ENCODE measurements at regions not wholly inside any gene's neighbourhood (a gene's known extent, or its start where the extent isn't known, plus 50 kb on each side); places are given as distances from the start of the nearest gene placed in this dataset.

GRCh38 chr18:46407486-46408166 lies 249.4 kb downstream of the LOXHD1 start:
- no peak for DNase-seq

DNA sequence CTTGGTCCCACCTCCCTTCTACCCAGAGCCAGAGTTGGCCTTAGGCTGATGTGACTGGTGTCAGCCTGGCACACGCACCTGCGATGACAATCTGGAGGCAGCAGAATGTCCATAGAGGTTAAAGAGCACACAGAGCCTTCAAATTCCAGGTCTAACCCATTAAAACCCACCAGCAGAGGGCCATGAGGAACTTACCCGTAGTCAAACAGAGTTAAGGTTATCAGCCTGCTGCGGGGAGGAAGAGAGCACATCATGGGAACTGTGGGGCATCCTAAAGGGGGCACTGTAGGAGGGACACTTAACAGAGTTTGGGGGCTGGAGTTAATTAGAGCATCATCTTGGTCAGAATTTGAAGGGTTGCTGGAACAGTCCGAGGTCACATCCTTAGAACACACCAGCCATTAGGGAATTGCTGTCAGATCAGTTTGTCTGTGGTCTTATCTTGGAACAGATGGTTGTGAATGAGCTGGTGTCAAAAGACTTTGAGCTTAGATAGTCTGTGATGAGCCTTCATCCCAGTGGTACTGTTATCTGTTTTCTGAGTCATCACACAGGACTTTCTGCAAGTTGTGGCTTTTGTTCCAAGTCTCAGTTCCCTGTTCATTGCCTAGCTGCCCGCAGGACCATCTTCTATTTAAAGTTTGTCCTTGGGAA lies 248.6 kb downstream of the LOXHD1 start:
- no peak for DNase-seq

DNA sequence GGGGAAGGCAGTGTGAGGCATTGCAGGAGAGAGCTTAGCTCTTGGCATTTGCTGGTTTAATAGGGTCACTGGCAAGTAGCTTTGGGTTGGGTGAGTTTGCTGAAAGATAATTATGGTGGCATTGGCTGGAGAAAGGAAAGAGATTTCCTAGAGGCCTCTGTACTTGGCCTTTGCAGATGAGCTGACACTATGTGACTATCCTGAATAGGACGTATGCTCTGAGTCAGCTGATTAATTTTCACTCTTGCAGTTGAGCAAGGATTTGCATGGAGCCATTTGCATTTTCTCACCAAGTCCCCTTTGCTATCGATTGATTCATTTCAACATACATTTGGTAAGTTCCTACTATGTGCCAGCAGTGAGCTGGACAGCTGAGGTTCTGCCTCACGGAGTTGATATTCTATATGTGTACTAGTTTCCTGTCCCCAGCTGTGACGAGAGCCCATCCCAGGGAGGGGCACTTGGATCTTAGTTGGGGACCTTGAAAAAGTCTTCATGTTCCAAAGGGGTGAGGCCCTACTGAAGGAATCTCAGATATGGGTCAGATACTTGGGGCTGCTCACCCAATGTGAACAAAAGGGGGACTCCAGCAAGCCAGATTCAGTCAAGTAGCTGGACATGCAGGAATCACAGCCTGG lies 245.7 kb downstream of the LOXHD1 start:
- DNase-seq: no peak

DNA sequence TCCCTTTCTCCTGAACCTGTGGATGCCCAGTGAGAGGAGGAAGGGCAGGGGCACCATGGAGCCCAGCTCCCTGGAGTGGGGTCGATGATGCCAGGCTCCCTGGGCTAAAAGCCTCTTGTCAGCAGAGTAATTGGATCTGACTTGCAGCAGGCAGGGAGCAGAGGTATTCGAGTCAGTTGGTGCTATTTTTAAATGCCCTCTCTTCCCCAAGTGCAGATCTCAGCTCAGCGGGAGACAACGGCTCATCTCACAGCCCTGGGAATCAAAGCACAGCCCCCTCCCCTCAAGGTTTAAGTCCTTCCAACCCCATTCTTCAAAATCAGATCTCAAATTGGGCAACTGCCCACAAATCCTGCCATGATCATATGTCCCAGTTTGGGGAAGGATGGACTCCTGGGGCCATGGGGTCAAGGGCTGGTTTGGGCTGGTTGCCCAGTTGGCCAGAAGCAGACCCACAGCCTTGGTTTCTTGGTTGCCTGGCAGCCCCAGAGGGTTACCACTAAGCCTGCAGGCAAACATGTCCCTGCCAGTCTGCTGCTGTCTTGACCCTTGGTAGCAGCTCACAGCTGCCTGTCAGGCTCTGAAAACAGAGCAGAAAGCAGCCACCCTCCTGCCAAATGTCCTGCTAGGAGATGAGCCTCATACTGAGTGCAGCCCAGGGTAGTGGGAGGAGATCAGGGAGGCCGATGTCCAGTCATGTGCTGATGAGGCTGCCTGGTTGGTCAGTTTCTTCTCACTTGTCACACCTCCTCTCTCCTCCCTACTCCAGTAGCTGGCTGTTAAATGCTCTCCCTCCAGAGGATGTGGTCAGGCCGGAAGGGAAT lies 244.9 kb downstream of the LOXHD1 start:
- peak in 16 of 56 donors; percentile 10 to 56 (median 17) for DNase-seq

- DNase-seq: peak in 6 of 56 donors; percentile 6 to 34 (median 21)
These were observed 244.1 kb downstream of the LOXHD1 start for GRCh38 chr18:46412916-46413315.

GRCh38 chr18:46413684-46414083 lies 243.3 kb downstream of the LOXHD1 start:
- no peak for DNase-seq

DNA sequence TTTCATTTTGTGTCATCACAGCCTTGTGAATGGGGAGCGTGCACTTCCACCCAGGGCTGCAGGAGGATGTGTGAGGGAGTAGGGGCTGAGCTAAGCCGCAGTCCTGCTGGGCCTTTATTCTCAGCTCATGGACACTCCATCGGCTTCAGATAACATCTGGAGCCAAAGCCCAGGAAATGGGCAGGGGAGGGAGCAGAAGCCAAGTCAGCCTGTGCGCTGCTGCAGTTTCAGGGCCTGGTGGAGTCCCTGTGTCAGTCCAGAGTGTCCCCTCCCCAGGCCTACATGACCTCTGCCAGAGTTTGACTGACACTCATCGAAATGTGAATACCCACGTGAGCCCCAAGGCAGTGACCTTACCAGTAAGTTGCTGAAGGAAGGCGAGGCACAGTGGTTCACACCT lies 242.2 kb downstream of the LOXHD1 start:
- DNase-seq: no peak

GRCh38 chr18:46415532-46416252 lies 241.3 kb downstream of the LOXHD1 start:
- DNase-seq: no peak

GRCh38 chr18:46416706-46417638 lies 240.0 kb downstream of the LOXHD1 start:
- DNase-seq: no peak

- no peak for DNase-seq
These were observed 238.3 kb downstream of the LOXHD1 start for GRCh38 chr18:46418663-46419260.

- no peak for DNase-seq
These were observed 237.5 kb downstream of the LOXHD1 start for GRCh38 chr18:46419391-46420141.

DNA sequence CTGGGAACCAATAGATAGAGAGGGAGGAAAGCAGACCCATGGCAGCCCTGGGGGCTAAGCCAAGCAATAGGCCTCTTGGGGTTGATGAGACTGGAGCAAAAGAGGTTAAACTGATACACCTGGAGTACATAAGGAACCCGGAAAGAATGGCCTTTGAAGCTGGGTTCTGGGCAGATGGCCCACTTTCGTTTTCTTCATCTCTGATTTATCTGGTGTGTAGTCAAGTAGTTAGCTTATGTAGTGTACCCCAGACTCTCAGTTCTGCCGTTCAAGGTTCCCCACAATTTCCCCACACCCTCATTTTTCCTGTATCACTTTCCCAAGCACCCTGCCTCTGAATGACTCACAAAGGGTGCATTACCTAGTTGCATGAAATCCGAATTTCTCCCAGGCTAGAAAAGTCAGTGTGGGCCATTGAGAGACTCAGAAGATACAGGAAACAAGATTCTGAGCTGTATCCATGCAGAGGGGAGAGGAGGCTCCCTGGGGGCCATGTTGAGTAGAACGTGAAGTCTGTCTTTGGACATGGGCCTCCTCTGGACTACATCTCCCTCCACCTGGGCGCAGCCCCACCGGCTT lies 235.0 kb downstream of the LOXHD1 start:
- DNase-seq: no peak

GRCh38 chr18:46422552-46423055 lies 234.4 kb downstream of the LOXHD1 start:
- DNase-seq: no peak

DNA sequence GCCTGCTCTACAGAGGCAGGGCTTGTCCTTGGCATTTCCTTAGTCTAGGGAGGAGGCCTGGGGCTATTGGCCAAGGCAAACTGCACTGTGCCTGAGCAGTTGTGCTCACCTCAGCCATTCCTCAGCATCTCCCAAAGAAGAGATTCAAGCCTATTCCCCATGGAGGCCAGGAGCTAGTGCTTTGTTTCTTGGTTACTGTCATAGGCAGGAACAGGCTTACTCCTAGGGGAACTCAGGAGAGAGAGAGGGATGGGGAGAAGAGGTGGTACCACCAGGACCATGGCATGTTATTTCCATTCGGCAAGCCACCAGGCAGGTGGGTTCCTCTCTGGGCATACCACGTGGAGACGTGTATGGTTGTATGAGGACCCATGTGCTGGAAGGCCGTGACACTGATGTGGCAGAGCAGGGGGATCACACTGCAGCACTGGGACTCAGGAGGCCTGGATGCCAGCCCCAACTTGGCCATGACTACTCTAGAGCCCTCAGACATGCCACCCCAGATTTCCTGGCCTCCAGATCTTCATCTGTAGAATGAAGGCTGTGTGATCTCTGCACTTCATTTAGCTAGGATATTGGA lies 233.7 kb downstream of the LOXHD1 start:
- no peak for DNase-seq

- DNase-seq: no peak
These were observed 232.1 kb downstream of the LOXHD1 start for GRCh38 chr18:46424898-46425297.

DNA sequence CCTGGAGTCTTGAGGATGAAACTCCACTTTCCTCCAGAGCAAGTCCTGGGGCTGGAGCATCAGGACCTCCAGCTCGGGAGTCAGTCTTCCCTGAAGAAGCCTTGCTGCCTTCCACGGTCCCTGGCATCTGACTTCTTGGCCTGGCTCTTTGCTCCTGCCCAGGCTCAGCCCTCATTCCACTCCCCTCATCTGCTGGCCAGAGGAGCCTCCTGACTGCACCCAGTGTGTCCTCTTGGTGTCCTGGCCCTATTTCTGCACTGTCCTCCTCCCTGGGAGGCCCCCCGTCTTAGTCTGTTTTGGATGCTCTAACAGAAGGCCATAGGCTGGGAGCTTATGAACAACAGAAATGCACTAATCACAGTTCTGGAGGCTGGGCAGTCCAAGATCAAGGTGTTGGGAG lies 231.5 kb downstream of the LOXHD1 start:
- no peak for DNase-seq

- DNase-seq: no peak
These were observed 230.9 kb downstream of the LOXHD1 start for GRCh38 chr18:46426021-46426678.
